ENCODE measurements at regions not wholly inside any gene's neighbourhood (a gene's known extent, or its start where the extent isn't known, plus 50 kb on each side); places are given as distances from the start of the nearest gene placed in this dataset.

- Histone ChIP-seq H3K36me3 (no peaks in the 10 kb centered on the region), H3K4me3 (ENCODE audit: low read depth in 1 of 2, low read length in 1 of 2) (no peak overlapping the region), H3K9me3 (no peaks in the 10 kb centered on the region), H3K27me3 (no peaks in the 10 kb centered on the region), H3K4me1 (ENCODE audit: control insufficient read depth in 1 of 2, insufficient read depth in 1 of 2, low read depth in 1 of 2, low read length in 1 of 2) (no peaks in the 10 kb centered on the region), H3K27ac (no peak overlapping the region)
- TF ChIP-seq, protein P1, sequence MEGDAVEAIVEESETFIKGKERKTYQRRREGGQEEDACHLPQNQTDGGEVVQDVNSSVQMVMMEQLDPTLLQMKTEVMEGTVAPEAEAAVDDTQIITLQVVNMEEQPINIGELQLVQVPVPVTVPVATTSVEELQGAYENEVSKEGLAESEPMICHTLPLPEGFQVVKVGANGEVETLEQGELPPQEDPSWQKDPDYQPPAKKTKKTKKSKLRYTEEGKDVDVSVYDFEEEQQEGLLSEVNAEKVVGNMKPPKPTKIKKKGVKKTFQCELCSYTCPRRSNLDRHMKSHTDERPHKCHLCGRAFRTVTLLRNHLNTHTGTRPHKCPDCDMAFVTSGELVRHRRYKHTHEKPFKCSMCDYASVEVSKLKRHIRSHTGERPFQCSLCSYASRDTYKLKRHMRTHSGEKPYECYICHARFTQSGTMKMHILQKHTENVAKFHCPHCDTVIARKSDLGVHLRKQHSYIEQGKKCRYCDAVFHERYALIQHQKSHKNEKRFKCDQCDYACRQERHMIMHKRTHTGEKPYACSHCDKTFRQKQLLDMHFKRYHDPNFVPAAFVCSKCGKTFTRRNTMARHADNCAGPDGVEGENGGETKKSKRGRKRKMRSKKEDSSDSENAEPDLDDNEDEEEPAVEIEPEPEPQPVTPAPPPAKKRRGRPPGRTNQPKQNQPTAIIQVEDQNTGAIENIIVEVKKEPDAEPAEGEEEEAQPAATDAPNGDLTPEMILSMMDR (IDR thresholded peaks at IDR 0.05), result no peak
Measured at GRCh38 chr1:101101360-101101759, 75.8 kb upstream of the DPH5 start.

- H3K9me3 ChIP-seq, result no peaks in the 10 kb centered on the region
- TF ChIP-seq, protein P1 (IDR thresholded peaks at IDR 0.05), result no peak
- H3K27ac ChIP-seq, result no peak overlapping the region
- H3K27me3 ChIP-seq, result no peaks in the 10 kb centered on the region
- H3K36me3 ChIP-seq, result no peaks in the 10 kb centered on the region
- H3K4me3 ChIP-seq (ENCODE audit: low read depth in 1 of 2, low read length in 1 of 2), result no peak overlapping the region
- H3K4me1 ChIP-seq (ENCODE audit: control insufficient read depth in 1 of 2, insufficient read depth in 1 of 2, low read depth in 1 of 2, low read length in 1 of 2), result no peaks in the 10 kb centered on the region
Measured at GRCh38 chr1:101100674-101101073, 75.1 kb upstream of the DPH5 start.

DNA sequence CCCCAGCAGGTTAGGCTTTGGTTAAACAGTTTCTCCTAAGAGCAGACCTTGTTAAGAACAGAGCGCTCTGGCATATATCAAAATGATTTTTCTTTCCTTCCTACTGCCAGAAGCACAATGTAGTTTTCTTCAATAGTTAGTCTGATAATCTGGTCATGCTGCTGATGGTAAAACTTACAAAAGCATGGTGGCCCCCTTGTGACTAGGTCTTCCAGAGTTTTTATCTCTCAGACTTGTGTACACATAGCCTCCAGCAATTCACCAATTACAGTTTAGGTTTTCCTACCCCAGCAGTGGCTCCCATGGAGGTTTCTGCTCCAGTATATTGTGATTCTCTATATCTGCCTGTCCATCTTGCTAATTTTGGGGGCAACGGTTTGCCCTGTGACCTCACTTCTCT, 73.3 kb upstream of the DPH5 start:
- TF ChIP-seq, protein P1 (IDR thresholded peaks at IDR 0.05), result no peak
- H3K4me3 ChIP-seq (ENCODE audit: low read depth in 1 of 2, low read length in 1 of 2), result no peak overlapping the region
- H3K27me3 ChIP-seq, result no peaks in the 10 kb centered on the region
- H3K27ac ChIP-seq, result no peak overlapping the region
- no peaks in the 10 kb centered on the region for H3K36me3 ChIP-seq
- no peaks in the 10 kb centered on the region for H3K9me3 ChIP-seq
- H3K4me1 ChIP-seq (ENCODE audit: control insufficient read depth in 1 of 2, insufficient read depth in 1 of 2, low read depth in 1 of 2, low read length in 1 of 2), result no peaks in the 10 kb centered on the region

DNA sequence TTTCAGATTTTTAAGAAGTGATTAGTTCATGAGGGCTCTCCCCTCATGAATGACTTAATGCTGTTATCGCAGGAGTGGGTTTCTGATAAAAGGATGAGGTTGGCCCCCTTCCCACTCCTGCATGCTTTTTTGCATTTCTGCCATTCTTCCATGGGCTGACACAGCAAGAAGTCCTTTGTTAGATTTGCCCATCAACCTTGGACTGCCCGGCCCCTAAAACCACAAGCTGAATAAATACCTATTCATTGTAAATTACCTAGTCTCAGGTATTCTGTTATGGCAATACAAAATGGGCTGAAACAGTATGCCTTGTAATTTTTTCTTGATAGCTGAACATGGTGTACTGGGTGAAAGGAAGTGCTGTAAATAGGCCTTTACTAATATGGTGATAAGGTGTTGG, 72.7 kb upstream of the DPH5 start:
- Histone ChIP-seq H3K27me3 (no peaks in the 10 kb centered on the region), H3K4me3 (ENCODE audit: low read depth in 1 of 2, low read length in 1 of 2) (no peak overlapping the region), H3K27ac (no peak overlapping the region), H3K4me1 (ENCODE audit: control insufficient read depth in 1 of 2, insufficient read depth in 1 of 2, low read depth in 1 of 2, low read length in 1 of 2) (no peaks in the 10 kb centered on the region), H3K36me3 (no peaks in the 10 kb centered on the region), H3K9me3 (no peaks in the 10 kb centered on the region)
- TF ChIP-seq, protein P1 (IDR thresholded peaks at IDR 0.05), result no peak

DNA sequence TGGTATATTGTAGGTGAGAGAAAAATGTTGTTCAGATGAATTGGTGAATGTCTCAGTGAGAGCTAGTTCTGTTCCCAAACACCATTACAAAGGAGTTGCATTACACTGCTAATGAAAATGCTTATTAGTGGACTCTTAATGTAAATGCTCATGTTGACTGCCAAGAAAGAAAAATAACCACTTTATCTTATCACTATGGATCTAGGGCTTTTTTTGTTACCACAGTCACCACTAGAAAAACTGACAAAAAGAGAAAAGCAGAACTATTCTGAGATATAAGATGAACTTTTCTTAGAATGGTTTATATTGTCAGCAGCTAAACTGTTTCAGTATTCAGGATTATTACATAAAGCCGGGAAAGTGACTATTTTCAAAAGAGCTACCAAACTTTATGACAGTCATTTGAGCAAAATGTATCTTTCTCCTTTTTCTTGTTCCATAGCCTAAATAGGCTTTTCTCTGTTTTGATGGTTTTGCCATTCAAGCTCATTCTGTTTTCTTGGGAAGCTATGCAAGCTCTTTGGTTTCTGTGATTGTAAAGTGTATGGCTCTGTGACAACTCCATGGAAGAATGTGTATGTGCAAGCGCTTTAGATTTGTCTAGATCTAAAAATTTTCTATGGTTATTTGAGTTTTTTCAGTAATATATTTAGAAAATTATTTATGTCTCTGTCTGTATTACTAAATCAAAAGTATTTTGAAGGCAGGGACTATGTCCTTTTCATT, 64.2 kb upstream of the DPH5 start:
- Histone ChIP-seq H3K27ac (no peak overlapping the region), H3K4me1 (ENCODE audit: control insufficient read depth in 1 of 2, insufficient read depth in 1 of 2, low read depth in 1 of 2, low read length in 1 of 2) (no peaks in the 10 kb centered on the region), H3K36me3 (no peaks in the 10 kb centered on the region), H3K27me3 (no peaks in the 10 kb centered on the region), H3K9me3 (no peaks in the 10 kb centered on the region), H3K4me3 (ENCODE audit: low read depth in 1 of 2, low read length in 1 of 2) (no peak overlapping the region)
- TF ChIP-seq, protein P1 (IDR thresholded peaks at IDR 0.05), result no peak
